Body of pancreas (tissue), 4 donors: ENCODE measurements at regions not wholly inside any gene's neighbourhood (a gene's known extent, or its start where the extent isn't known, plus 50 kb on each side); places are given as distances from the start of the nearest gene placed in this dataset.

ENCODE experiments used
- ATAC-seq: fragments of 150-250 bp; one replicate; pipeline ENCODE4 v1.9.1; 2016
- DNase-seq, 4 donors: peaks; one replicate each; pipeline ENCODE4 v3.0.0-alpha.2; 2019
- H3K27ac ChIP-seq, 4 donors: fragments of 200-600 bp; sonication (generic); 1 replicate in 3 of 4; 2 replicates in 1 of 4; pipeline versions ENCODE4 v1.5.1 to v1.6.1; 2016 to 2019; ENCODE audit warnings: mild to moderate bottlenecking in 1 of 4, mixed read lengths in 1 of 4, moderate library complexity in 1 of 4
- H3K27me3 ChIP-seq, 2 donors: fragments of 200-600 bp; sonication (generic); one replicate each; pipeline ENCODE4 v1.6.0; 2016; ENCODE audit warnings: mild to moderate bottlenecking in 1 of 2
- H3K36me3 ChIP-seq, 2 donors: fragments of 200-600 bp; sonication (generic); replicated peaks in 1 of 2; 2 replicates each; pipeline ENCODE4 v1.5.1; 2016; ENCODE audit warnings: low read depth in 2 of 2; ENCODE audit not compliant: insufficient read depth in 1 of 2
- H3K4me1 ChIP-seq: fragments of 200-600 bp; sonication (generic); one replicate; pipeline ENCODE4 v1.6.0; 2016
- H3K4me3 ChIP-seq, 2 donors: fragments of 200-600 bp; sonication (generic); 1 replicate in 1 of 2; 2 replicates in 1 of 2; pipeline ENCODE4 v1.5.1; 2016 to 2019
- H3K9me3 ChIP-seq, 3 donors: fragments of 200-600 bp; sonication (generic); 1 replicate in 2 of 3; 2 replicates in 1 of 3; pipeline ENCODE4 v1.5.1; 2016
- POLR2A ChIP-seq, 3 donors: fragments of 450-650 bp; IDR thresholded peaks; one replicate each; pipeline ENCODE4 v1.6.1; 2016; ENCODE audit warnings: antibody characterized with exemption in 3 of 3, mild to moderate bottlenecking in 2 of 3
- WGBS, 2 donors: methylation state at CpG; one replicate each; pipeline ENCODE4 v1.1.5; 2017; 5-methylcytosine and 5-hydroxymethylcytosine counted together
- intact Hi-C: fragments of 100-400 bp; cut with DNase I; formaldehyde crosslinking; loops from one replicate; pipeline ENCODE4 v1.15.1; 2023
- TF ChIP-seq, protein P1 (sequence below), 7 experiments: fragments of 450-650 bp in 4 of 7; fragments of 200-600 bp in 3 of 7; sonication (generic) in 3 of 7; IDR thresholded peaks; one replicate each; pipeline ENCODE4 v1.5.1; 2016 to 2019; ENCODE audit warnings: antibody characterized with exemption in 7 of 7

GRCh38 chr22:49481659-49482399 is 345.8 kb downstream of the BRD1 start:
- TF ChIP-seq, protein P1, sequence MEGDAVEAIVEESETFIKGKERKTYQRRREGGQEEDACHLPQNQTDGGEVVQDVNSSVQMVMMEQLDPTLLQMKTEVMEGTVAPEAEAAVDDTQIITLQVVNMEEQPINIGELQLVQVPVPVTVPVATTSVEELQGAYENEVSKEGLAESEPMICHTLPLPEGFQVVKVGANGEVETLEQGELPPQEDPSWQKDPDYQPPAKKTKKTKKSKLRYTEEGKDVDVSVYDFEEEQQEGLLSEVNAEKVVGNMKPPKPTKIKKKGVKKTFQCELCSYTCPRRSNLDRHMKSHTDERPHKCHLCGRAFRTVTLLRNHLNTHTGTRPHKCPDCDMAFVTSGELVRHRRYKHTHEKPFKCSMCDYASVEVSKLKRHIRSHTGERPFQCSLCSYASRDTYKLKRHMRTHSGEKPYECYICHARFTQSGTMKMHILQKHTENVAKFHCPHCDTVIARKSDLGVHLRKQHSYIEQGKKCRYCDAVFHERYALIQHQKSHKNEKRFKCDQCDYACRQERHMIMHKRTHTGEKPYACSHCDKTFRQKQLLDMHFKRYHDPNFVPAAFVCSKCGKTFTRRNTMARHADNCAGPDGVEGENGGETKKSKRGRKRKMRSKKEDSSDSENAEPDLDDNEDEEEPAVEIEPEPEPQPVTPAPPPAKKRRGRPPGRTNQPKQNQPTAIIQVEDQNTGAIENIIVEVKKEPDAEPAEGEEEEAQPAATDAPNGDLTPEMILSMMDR (IDR thresholded peaks at IDR 0.05) = no peak
- no peak for TF ChIP-seq POLR2A (IDR thresholded peaks at IDR 0.05)
- Histone ChIP-seq H3K27ac (no peak overlapping the region), H3K27me3 (peaks cover 0 to 5% of the 10 kb centered on the region in 2 donors), H3K9me3 (no peaks in the 10 kb centered on the region), H3K4me1 (no peaks in the 10 kb centered on the region), H3K4me3 (no peak overlapping the region), H3K36me3 (no peaks in the 10 kb centered on the region)
- ATAC-seq (no peak), DNase-seq (no peak)
- intact Hi-C loops = no loop called here
- 10 to 15% methylated on average over 35 of the region's 35 CpGs for whole genome bisulfite sequencing, 2 donors

DNA sequence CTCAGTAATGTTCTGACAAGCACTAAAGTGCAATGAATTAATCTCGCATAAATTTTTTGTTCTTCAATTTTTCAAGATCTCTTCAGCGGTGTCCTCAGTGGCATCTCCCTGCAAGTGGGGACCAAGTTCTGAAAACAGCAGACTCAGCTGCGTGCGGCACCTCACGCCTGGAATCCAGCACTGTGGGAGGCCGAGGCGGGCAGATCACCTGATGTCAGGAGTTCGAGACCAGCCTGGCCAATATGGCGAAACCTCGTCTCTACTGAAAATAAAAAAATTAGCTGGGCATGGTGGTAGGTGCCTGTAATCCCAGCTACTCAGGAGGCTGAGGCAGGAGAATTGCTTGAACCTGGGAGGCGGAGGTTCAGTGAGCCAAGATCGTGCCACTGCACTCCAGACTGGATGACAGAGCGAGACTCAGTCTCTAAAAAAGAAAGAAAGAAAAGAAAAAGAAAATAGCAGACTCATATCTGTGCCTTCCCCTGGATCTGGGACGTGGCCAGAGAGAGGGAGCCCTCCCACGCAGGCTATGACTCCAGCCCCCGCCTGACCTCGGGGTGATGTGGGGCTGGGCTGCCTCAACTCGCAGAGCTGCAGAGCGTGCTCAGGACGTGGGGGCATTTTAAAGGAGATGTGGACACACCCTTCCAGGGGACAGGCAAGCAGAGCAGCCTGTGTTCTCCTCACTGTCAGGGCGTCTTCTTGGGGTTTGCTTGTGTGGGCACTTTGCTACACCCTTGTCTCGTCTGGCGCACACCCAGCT is 346.6 kb downstream of the BRD1 start:
- Histone ChIP-seq H3K27ac (no peak overlapping the region), H3K4me3 (no peak overlapping the region), H3K9me3 (no peaks in the 10 kb centered on the region), H3K27me3 (peaks cover 0 to 5% of the 10 kb centered on the region in 2 donors), H3K36me3 (no peaks in the 10 kb centered on the region), H3K4me1 (no peaks in the 10 kb centered on the region)
- DNase-seq = no peak
- TF ChIP-seq, protein P1 (IDR thresholded peaks at IDR 0.05) = no peak
- no peak for TF ChIP-seq POLR2A (IDR thresholded peaks at IDR 0.05)
- intact Hi-C loops = no loop called here
- WGBS, 2 donors = 54 to 61% methylated on average over 23 of the region's 23 CpGs
- no peak for ATAC-seq

GRCh38 chr22:49480331-49480730 is 347.3 kb downstream of the BRD1 start:
- H3K27ac ChIP-seq = no peak overlapping the region
- H3K36me3 ChIP-seq = no peaks in the 10 kb centered on the region
- DNase-seq (no peak), ATAC-seq (no peak)
- intact Hi-C loops = no loop called here
- TF ChIP-seq, protein P1 (IDR thresholded peaks at IDR 0.05) = no peak
- TF ChIP-seq POLR2A (IDR thresholded peaks at IDR 0.05) = no peak
- WGBS, 2 donors = 41 to 54% methylated on average over 9 of the region's 9 CpGs
- H3K9me3 ChIP-seq = no peaks in the 10 kb centered on the region
- H3K27me3 ChIP-seq = peaks cover 0 to 5% of the 10 kb centered on the region in 2 donors
- no peaks in the 10 kb centered on the region for H3K4me1 ChIP-seq
- H3K4me3 ChIP-seq = no peak overlapping the region

DNA sequence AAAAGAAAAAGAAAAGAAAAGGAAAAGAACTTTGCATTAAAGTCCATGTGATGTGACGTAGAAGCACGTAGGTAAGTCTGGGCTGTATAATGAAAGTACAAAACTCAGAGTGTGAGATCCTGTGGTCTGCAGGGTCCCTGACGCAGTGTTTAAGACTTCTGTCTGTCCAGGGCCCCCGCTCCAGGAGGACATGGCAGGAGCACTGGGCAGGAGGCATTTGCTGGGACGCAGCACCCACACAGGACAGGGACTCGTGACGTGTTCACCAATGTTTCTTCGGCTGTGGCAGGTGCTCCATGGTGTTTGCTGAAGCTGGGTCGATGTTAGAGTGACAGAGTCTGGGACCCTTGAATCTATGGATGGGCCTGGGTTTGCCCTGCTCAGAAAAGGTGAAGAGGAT is 348.1 kb downstream of the BRD1 start:
- no peak for ATAC-seq

More for the DNA sequence above, 348.1 kb downstream of the BRD1 start:
- Histone ChIP-seq H3K27ac (no peak overlapping the region), H3K9me3 (no peaks in the 10 kb centered on the region), H3K4me1 (no peaks in the 10 kb centered on the region), H3K36me3 (no peaks in the 10 kb centered on the region), H3K27me3 (peaks cover 0 to 5% of the 10 kb centered on the region in 2 donors), H3K4me3 (no peak overlapping the region)
- DNase-seq = no peak
- 65% methylated on average over 9 of the region's 9 CpGs for WGBS, 2 donors
- intact Hi-C loops = no loop called here
- TF ChIP-seq, protein P1 (IDR thresholded peaks at IDR 0.05) = no peak
- TF ChIP-seq POLR2A (IDR thresholded peaks at IDR 0.05) = no peak
